Hematopoietic multipotent progenitor cell treated with erythropoietin and hydrocortisone succinate and interleukin-3 and kit ligand, for 17 days (in vitro differentiated cells): ENCODE measurements at regions not wholly inside any gene's neighbourhood (a gene's known extent, or its start where the extent isn't known, plus 50 kb on each side); places are given as distances from the start of the nearest gene placed in this dataset.
"Not testable (repeated sequence)": the region's sequence is repeated elsewhere in the genome, so short reads cannot be mapped to it uniquely, and the experiment has no call there.

Source experiments
- DNase-seq: peaks from one replicate; pipeline ENCODE4 v3.0.0-alpha.2; 2015; ENCODE audit warnings: low spot score

- DNase-seq = no peak
Measured at GRCh38 chr21:23982546-23982945, 1624.7 kb downstream of the MRPL39 start.

- DNase-seq = no peak
Measured at GRCh38 chr21:23977971-23978370, 1629.3 kb downstream of the MRPL39 start.

- peak; percentile 8 for DNase-seq
Measured at GRCh38 chr21:23968722-23969647, 1638.3 kb downstream of the MRPL39 start.

GRCh38 chr21:23968008-23968407 lies 1639.3 kb downstream of the MRPL39 start:
- DNase-seq = no peak

- DNase-seq = no peak
Measured at GRCh38 chr21:23963454-23963853, 1643.8 kb downstream of the MRPL39 start.

GRCh38 chr21:23960769-23961168 lies 1646.5 kb downstream of the MRPL39 start:
- DNase-seq = no peak

- no peak for DNase-seq
Measured at GRCh38 chr21:23955135-23955843, 1652.0 kb downstream of the MRPL39 start.

GRCh38 chr21:23952269-23952668 lies 1655.0 kb downstream of the MRPL39 start:
- DNase-seq = no peak

- no peak for DNase-seq
Measured at GRCh38 chr21:23951251-23951650, 1656.0 kb downstream of the MRPL39 start.

- DNase-seq = no peak
Measured at GRCh38 chr21:23950344-23950743, 1656.9 kb downstream of the MRPL39 start.

- no peak for DNase-seq
Measured at GRCh38 chr21:23949493-23949892, 1657.8 kb downstream of the MRPL39 start.

- DNase-seq = no peak
Measured at GRCh38 chr21:23939369-23940065, 1667.8 kb downstream of the MRPL39 start.

- DNase-seq = no peak
Measured at GRCh38 chr21:23936991-23937390, 1670.3 kb downstream of the MRPL39 start.

- DNase-seq = no peak
Measured at GRCh38 chr21:23936224-23936623, 1671.1 kb downstream of the MRPL39 start.

GRCh38 chr21:23930565-23930964 lies 1676.7 kb downstream of the MRPL39 start:
- no peak for DNase-seq

GRCh38 chr21:23926430-23926829 lies 1680.9 kb downstream of the MRPL39 start:
- DNase-seq = not testable (repeated sequence)

- DNase-seq = no peak
Measured at GRCh38 chr21:23921670-23922418, 1685.4 kb downstream of the MRPL39 start.

- no peak for DNase-seq
Measured at GRCh38 chr21:23900727-23901126, 1706.6 kb downstream of the MRPL39 start.

GRCh38 chr21:23899561-23899960 lies 1707.7 kb downstream of the MRPL39 start:
- no peak for DNase-seq

- peak; percentile 16 for DNase-seq
Measured at GRCh38 chr21:23890652-23891051, 1716.6 kb downstream of the MRPL39 start.

- DNase-seq = peak; percentile 6
Measured at GRCh38 chr21:23887725-23888306, 1719.5 kb downstream of the MRPL39 start.
